GM12891 (cell line): ENCODE measurements at regions not wholly inside any gene's neighbourhood (a gene's known extent, or its start where the extent isn't known, plus 50 kb on each side); places are given as distances from the start of the nearest gene placed in this dataset.
"Not testable (repeated sequence)": the region's sequence is repeated elsewhere in the genome, so short reads cannot be mapped to it uniquely, and the experiment has no call there.

Source experiments
- POLR2A ChIP-seq: IDR thresholded peaks from 2 replicates; pipeline ENCODE4 v1.6.1; 2011; ENCODE audit warnings: low read depth, low read length, control low read depth
- POLR2AphosphoS5 ChIP-seq: IDR thresholded peaks from 2 replicates; pipeline ENCODE4 v1.6.1; 2011; ENCODE audit warnings: low read depth, low read length, control low read depth
- POU2F2 ChIP-seq: IDR thresholded peaks from 2 replicates; pipeline ENCODE4 v1.6.1; 2011; ENCODE audit warnings: low read depth, mild to moderate bottlenecking, control low read depth, low read length, moderate library complexity
- TAF1 ChIP-seq: IDR thresholded peaks from 2 replicates; pipeline ENCODE4 v1.6.1; 2011; ENCODE audit warnings: low read depth, low read length, control low read depth

- not testable (repeated sequence) for TF ChIP-seq POLR2A, POLR2AphosphoS5, TAF1, POU2F2
Observed at GRCh38 chr11:37246092-37246491, 648.1 kb upstream of the RAG2 start.
